Erythroblast (primary cell): ENCODE measurements at regions not wholly inside any gene's neighbourhood (a gene's known extent, or its start where the extent isn't known, plus 50 kb on each side); places are given as distances from the start of the nearest gene placed in this dataset.

Experiments
- GATA1 ChIP-seq: IDR thresholded peaks from 2 replicates; pipeline ENCODE4 v1.6.1; 2011; ENCODE audit warnings: low read depth, mild to moderate bottlenecking, control low read depth, low read length, moderate library complexity
- POLR2A ChIP-seq: IDR thresholded peaks from 2 replicates; pipeline ENCODE4 v1.6.1; 2011; ENCODE audit warnings: mild to moderate bottlenecking, low read length

GRCh38 chr5:90020575-90021538 lies 388.7 kb downstream of the CETN3 start:
- TF ChIP-seq POLR2A (no peak), GATA1 (no peak)
